Osteoblast (primary cell): ENCODE measurements at regions not wholly inside any gene's neighbourhood (a gene's known extent, or its start where the extent isn't known, plus 50 kb on each side); places are given as distances from the start of the nearest gene placed in this dataset.

Experiments used
- DNase-seq: peaks from one replicate; pipeline ENCODE4 v3.0.0; 2011; ENCODE audit warnings: low spot score, mixed read lengths; ENCODE audit not compliant: insufficient read length; ENCODE audit errors: missing footprints
- H2AFZ ChIP-seq: 2 replicates; pipeline ENCODE4 v1.6.0; 2011; ENCODE audit warnings: mild to moderate bottlenecking, low read length
- H3K27ac ChIP-seq: 2 replicates; pipeline ENCODE4 v1.5.1; 2011; ENCODE audit warnings: mild to moderate bottlenecking, low read depth, low read length, moderate library complexity
- H3K27me3 ChIP-seq: 2 replicates; pipeline ENCODE4 v1.6.0; 2012; ENCODE audit warnings: mild to moderate bottlenecking, control low read depth, inconsistent platforms, low read length, moderate library complexity; ENCODE audit not compliant: insufficient read depth
- H3K36me3 ChIP-seq: 2 replicates; pipeline ENCODE4 v1.5.1; 2011; ENCODE audit warnings: mild to moderate bottlenecking, low read length, control low read depth, moderate library complexity; ENCODE audit not compliant: insufficient read depth
- H3K4me1 ChIP-seq: 2 replicates; pipeline ENCODE4 v1.5.1; 2011; ENCODE audit warnings: mild to moderate bottlenecking, low read length, control low read depth, moderate library complexity; ENCODE audit not compliant: insufficient read depth
- H3K4me2 ChIP-seq: 2 replicates; pipeline ENCODE4 v1.6.0; 2011; ENCODE audit warnings: mild to moderate bottlenecking, low read length; ENCODE audit not compliant: insufficient read depth
- H3K4me3 ChIP-seq: fragments of 200-600 bp; sonication (generic); 3 replicates; pipeline ENCODE4 v1.5.1; 2012; ENCODE audit warnings: mild to moderate bottlenecking, low read length, inconsistent platforms; ENCODE audit not compliant: insufficient read depth
- H3K79me2 ChIP-seq: 2 replicates; pipeline ENCODE4 v1.6.0; 2012; ENCODE audit warnings: mild to moderate bottlenecking, low read length, control low read depth, inconsistent platforms; ENCODE audit not compliant: insufficient read depth
- H3K9me3 ChIP-seq: 2 replicates; pipeline ENCODE4 v1.5.1; 2011; ENCODE audit warnings: low read depth, low read length, control low read depth
- H4K20me1 ChIP-seq: 2 replicates; pipeline ENCODE4 v1.6.0; 2012; ENCODE audit warnings: mild to moderate bottlenecking, low read length, control low read depth; ENCODE audit not compliant: insufficient read depth
- TF ChIP-seq, protein P1 (sequence below): IDR thresholded peaks from 2 replicates; pipeline ENCODE4 v1.5.1; 2011; ENCODE audit warnings: mild to moderate bottlenecking, low read depth, low read length, moderate library complexity; ENCODE audit errors: extremely low read depth

DNA sequence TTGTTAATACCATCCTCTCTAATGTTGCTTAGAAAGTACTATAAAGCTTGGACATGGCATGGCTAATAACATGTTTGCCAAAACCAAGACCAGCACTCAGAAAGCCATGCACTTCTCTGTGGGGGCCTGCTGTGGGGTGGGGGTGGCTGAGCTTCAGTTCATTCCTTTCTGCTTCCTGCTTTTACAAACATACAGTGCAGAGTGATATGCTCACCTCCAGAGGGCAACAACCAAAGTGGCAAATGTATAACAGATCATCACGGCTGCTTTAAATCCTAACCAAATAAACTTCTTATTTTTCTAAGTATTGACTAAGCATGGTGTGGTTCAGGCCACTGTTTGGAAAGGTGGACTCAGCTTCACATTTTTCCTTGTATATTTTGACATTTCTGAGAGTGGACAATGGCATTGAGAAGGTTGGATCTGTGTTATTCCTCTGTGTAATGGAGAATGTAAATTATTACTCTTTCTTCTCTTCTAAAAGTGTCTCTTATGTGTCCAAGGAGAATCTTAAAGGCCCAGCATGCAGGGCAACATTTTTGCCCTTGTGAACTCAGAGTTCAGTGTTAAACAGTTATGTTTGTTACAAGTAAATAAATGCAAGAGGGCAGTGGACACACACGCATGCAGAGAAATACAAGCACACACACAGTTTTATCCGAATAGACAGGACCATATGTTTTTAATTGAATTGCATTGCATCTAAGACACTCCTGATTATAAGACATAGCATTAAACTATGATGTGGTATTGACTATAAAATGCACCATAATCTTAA lies 186.1 kb downstream of the HERPUD2 start:
- no peaks in the 10 kb centered on the region for H3K36me3 ChIP-seq
- DNase-seq, result no peak
- no peaks in the 10 kb centered on the region for H3K4me1 ChIP-seq
- H2AFZ ChIP-seq, result no peak overlapping the region
- no peak overlapping the region for H3K27ac ChIP-seq
- no peak overlapping the region for H3K4me3 ChIP-seq
- no peaks in the 10 kb centered on the region for H3K9me3 ChIP-seq
- H3K27me3 ChIP-seq, result peaks cover 3% of the 10 kb centered on the region
- no peak overlapping the region for H3K4me2 ChIP-seq
- H3K79me2 ChIP-seq, result no peaks in the 10 kb centered on the region
- no peaks in the 10 kb centered on the region for H4K20me1 ChIP-seq
- TF ChIP-seq, protein P1, sequence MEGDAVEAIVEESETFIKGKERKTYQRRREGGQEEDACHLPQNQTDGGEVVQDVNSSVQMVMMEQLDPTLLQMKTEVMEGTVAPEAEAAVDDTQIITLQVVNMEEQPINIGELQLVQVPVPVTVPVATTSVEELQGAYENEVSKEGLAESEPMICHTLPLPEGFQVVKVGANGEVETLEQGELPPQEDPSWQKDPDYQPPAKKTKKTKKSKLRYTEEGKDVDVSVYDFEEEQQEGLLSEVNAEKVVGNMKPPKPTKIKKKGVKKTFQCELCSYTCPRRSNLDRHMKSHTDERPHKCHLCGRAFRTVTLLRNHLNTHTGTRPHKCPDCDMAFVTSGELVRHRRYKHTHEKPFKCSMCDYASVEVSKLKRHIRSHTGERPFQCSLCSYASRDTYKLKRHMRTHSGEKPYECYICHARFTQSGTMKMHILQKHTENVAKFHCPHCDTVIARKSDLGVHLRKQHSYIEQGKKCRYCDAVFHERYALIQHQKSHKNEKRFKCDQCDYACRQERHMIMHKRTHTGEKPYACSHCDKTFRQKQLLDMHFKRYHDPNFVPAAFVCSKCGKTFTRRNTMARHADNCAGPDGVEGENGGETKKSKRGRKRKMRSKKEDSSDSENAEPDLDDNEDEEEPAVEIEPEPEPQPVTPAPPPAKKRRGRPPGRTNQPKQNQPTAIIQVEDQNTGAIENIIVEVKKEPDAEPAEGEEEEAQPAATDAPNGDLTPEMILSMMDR, result no peak

DNA sequence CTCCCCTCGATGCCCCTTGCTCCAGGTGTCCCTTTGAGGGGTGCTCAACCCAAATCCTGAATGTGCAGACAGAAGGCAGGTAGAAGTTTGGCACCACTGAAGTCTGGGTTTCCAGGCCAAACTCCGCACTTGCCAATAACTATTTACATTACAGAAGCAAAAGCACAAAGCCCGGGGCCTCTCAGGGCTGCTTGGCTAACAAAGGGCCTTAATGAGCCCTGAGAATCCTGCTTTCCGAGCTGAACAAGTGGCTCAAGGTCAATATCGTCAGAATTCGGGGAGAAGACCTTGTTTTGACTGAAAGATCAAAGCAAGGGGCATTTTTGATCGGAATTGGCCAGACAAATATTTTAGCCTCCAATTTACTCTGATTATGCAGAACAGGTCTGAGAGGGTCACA lies 189.9 kb downstream of the HERPUD2 start:
- DNase-seq, result no peak
- Histone ChIP-seq H3K4me2 (no peak overlapping the region), H3K9me3 (no peaks in the 10 kb centered on the region), H3K27me3 (no peaks in the 10 kb centered on the region), H3K36me3 (no peaks in the 10 kb centered on the region), H3K4me3 (no peak overlapping the region), H2AFZ (no peak overlapping the region), H3K27ac (no peak overlapping the region), H3K79me2 (no peaks in the 10 kb centered on the region), H3K4me1 (no peaks in the 10 kb centered on the region), H4K20me1 (no peaks in the 10 kb centered on the region)
- TF ChIP-seq, protein P1, result no peak

DNA sequence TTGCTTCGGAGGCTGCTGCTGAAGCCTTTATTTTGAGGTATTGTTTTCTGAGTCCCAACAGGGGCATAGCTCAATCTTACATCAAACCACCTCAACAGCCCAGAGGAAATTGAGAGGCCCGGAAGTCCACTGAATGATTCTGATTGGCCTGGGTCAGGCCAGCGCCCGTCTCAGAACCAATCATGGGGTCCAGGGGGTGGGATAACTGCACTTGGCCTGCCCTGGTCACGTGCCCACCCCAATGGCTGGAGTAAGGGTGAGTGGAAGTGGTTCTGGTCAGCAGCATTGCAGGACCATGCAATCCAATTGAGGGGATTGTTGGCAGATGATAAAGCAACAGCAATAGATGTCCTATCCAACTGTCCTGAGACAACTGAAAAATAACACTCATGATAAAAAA lies 190.6 kb downstream of the HERPUD2 start:
- H3K4me1 ChIP-seq, result no peaks in the 10 kb centered on the region
- no peak overlapping the region for H3K4me2 ChIP-seq
- no peaks in the 10 kb centered on the region for H3K79me2 ChIP-seq
- no peak overlapping the region for H3K27ac ChIP-seq
- DNase-seq, result no peak
- TF ChIP-seq, protein P1, result no peak
- H3K4me3 ChIP-seq, result no peak overlapping the region
- H3K9me3 ChIP-seq, result no peaks in the 10 kb centered on the region
- H4K20me1 ChIP-seq, result no peaks in the 10 kb centered on the region
- H3K36me3 ChIP-seq, result no peaks in the 10 kb centered on the region
- H2AFZ ChIP-seq, result no peak overlapping the region
- H3K27me3 ChIP-seq, result no peaks in the 10 kb centered on the region

DNA sequence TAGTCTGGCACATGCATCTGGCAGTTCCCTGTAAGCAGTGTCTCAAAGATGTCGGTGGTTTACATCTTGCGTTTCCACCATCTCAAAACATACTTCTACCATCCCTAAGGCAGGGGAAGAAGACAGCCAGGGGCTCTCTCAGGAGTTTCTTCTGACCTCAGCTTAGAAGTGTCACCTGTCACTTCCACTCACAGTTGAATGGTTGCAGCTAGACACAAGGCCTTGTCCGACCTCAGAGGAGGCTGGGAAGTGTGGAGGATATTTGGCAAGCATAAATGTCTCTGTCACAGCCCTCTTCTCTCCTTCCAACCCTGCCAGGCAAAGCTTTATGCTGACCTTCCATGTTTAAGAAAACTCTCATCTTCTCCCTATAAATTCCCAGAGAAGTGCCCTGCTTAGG lies 193.3 kb downstream of the HERPUD2 start:
- DNase-seq, result no peak
- Histone ChIP-seq H4K20me1 (no peaks in the 10 kb centered on the region), H3K27ac (no peak overlapping the region), H3K4me1 (no peaks in the 10 kb centered on the region), H3K79me2 (no peaks in the 10 kb centered on the region), H3K27me3 (no peaks in the 10 kb centered on the region), H2AFZ (no peak overlapping the region), H3K9me3 (no peaks in the 10 kb centered on the region), H3K4me2 (no peak overlapping the region), H3K36me3 (no peaks in the 10 kb centered on the region), H3K4me3 (no peak overlapping the region)
- TF ChIP-seq, protein P1, result no peak
